Stimulated activated CD8-positive, alpha-beta memory T cell treated with anti-CD3 and anti-CD28 coated beads, Interleukin-15, amount 100 ng/mL, for 1 hour (primary cell): ENCODE measurements at regions not wholly inside any gene's neighbourhood (a gene's known extent, or its start where the extent isn't known, plus 50 kb on each side); places are given as distances from the start of the nearest gene placed in this dataset.
"Not testable (repeated sequence)": the region's sequence is repeated elsewhere in the genome, so short reads cannot be mapped to it uniquely, and the experiment has no call there.

Source experiments
- DNase-seq: peaks from one replicate; pipeline ENCODE4 v3.0.0-alpha.2; 2020; ENCODE audit warnings: low read depth

- no peak for DNase-seq
These were observed 668.8 kb downstream of the TDRD15 start for GRCh38 chr2:21792571-21792970.

GRCh38 chr2:21793461-21793860 is 669.7 kb downstream of the TDRD15 start:
- no peak for DNase-seq

GRCh38 chr2:21794611-21795010 is 670.8 kb downstream of the TDRD15 start:
- DNase-seq: no peak

- no peak for DNase-seq
These were observed 676.6 kb downstream of the TDRD15 start for GRCh38 chr2:21800356-21800755.

- DNase-seq: no peak
These were observed 679.8 kb downstream of the TDRD15 start for GRCh38 chr2:21803550-21803949.

GRCh38 chr2:21804151-21804550 is 680.4 kb downstream of the TDRD15 start:
- DNase-seq: no peak

GRCh38 chr2:21811541-21811940 is 687.8 kb downstream of the TDRD15 start:
- DNase-seq: no peak

GRCh38 chr2:21812766-21813165 is 689.0 kb downstream of the TDRD15 start:
- DNase-seq: no peak

- no peak for DNase-seq
These were observed 690.9 kb downstream of the TDRD15 start for GRCh38 chr2:21814588-21815149.

GRCh38 chr2:21818212-21818795 is 694.5 kb downstream of the TDRD15 start:
- DNase-seq: no peak

- no peak for DNase-seq
These were observed 695.7 kb downstream of the TDRD15 start for GRCh38 chr2:21819454-21819853.

- DNase-seq: no peak
These were observed 696.5 kb downstream of the TDRD15 start for GRCh38 chr2:21820271-21820670.

- no peak for DNase-seq
These were observed 698.0 kb downstream of the TDRD15 start for GRCh38 chr2:21821672-21822227.

GRCh38 chr2:21822505-21822904 is 698.7 kb downstream of the TDRD15 start:
- DNase-seq: no peak

- no peak for DNase-seq
These were observed 710.0 kb downstream of the TDRD15 start for GRCh38 chr2:21833767-21834166.

GRCh38 chr2:21836261-21836660 is 712.5 kb downstream of the TDRD15 start:
- no peak for DNase-seq

GRCh38 chr2:21836719-21837118 is 713.0 kb downstream of the TDRD15 start:
- DNase-seq: no peak

- no peak for DNase-seq
These were observed 713.6 kb downstream of the TDRD15 start for GRCh38 chr2:21837168-21837960.

- no peak for DNase-seq
These were observed 717.6 kb downstream of the TDRD15 start for GRCh38 chr2:21841341-21841740.

- DNase-seq: not testable (repeated sequence)
These were observed 726.6 kb downstream of the TDRD15 start for GRCh38 chr2:21850367-21850766.

GRCh38 chr2:21854938-21855337 is 731.2 kb downstream of the TDRD15 start:
- DNase-seq: no peak

- DNase-seq: no peak
These were observed 732.9 kb downstream of the TDRD15 start for GRCh38 chr2:21856708-21857107.

GRCh38 chr2:21860907-21861306 is 737.1 kb downstream of the TDRD15 start:
- DNase-seq: no peak
